HepG2 (cell line): ENCODE measurements at regions not wholly inside any gene's neighbourhood (a gene's known extent, or its start where the extent isn't known, plus 50 kb on each side); places are given as distances from the start of the nearest gene placed in this dataset.

ENCODE experiments used
- ATAC-seq: fragments of 200-7000 bp; cut with Tn5 transposase; 3 replicates; pipeline ENCODE4 v1.9.1; 2020; ENCODE audit warnings: mild to moderate bottlenecking, moderate library complexity
- BruUV-seq: library from RNA; stranded (reverse); fragments of 400-500 nt; replicated peaks from 2 replicates; lab custom pipeline; 2021; lab: Mats Ljungman, UMichigan
- CTCF ChIA-PET: fragments of 300-600 bp; formaldehyde crosslinking; extraction: SDS; loops from one replicate; lab custom pipeline; 2021; ENCODE audit warnings: low total read pairs, inconsistent platforms, low intra/inter-chr PET ratio; lab: Yijun Ruan, JAX
- POLR2A ChIA-PET: fragments of 350-600 bp; sonication (Branson Sonifier 250); formaldehyde crosslinking; loops from one replicate; lab custom pipeline; 2020; ENCODE audit warnings: antibody characterized with exemption, inconsistent platforms; lab: Yijun Ruan, JAX
- DNase-seq: peaks from one replicate; pipeline ENCODE4 v3.0.0-alpha.2; 2015; ENCODE audit warnings: low spot score
- FAIRE-seq: peaks from 3 replicates; lab custom pipeline; 2011; peaks lifted over from hg19 to GRCh38; lab: Jason Lieb, UNC
- H2AFZ ChIP-seq: one replicate; pipeline ENCODE4 v1.6.1; 2011; ENCODE audit warnings: low read length, inconsistent platforms
- H3K27ac ChIP-seq: fragments of 300-600 bp; 3 replicates; pipeline ENCODE4 v1.8.0; 2011; ENCODE audit warnings: mixed run types, mild to moderate bottlenecking, mixed read lengths, low read length, inconsistent platforms; ENCODE audit not compliant: insufficient read depth; ENCODE audit errors: extremely low read length
- H3K27me3 ChIP-seq, 2 experiments: fragments of 200-600 bp in 1 of 2; 2 replicates in 1 of 2; 3 replicates in 1 of 2; pipeline versions ENCODE4 v1.6.0 to v1.8.0; 2011; ENCODE audit warnings: low read length in 2 of 2, mild to moderate bottlenecking in 2 of 2, moderate library complexity in 2 of 2, inconsistent platforms in 1 of 2; ENCODE audit not compliant: insufficient read depth in 2 of 2, control insufficient read depth in 1 of 2
- H3K36me3 ChIP-seq, 2 experiments: fragments of 200-600 bp in 1 of 2; replicated peaks in 1 of 2; 2 replicates in 1 of 2; 3 replicates in 1 of 2; pipeline versions ENCODE4 v1.5.1 to v1.8.0; 2011; ENCODE audit warnings: low read length in 2 of 2, inconsistent platforms in 1 of 2; ENCODE audit not compliant: insufficient read depth in 2 of 2, control insufficient read depth in 1 of 2
- H3K4me1 ChIP-seq: 2 replicates; pipeline ENCODE4 v1.5.1; 2012; ENCODE audit warnings: low read length, inconsistent platforms; ENCODE audit not compliant: insufficient read depth
- H3K4me2 ChIP-seq: 2 replicates; pipeline ENCODE4 v1.6.0; 2011; ENCODE audit warnings: low read depth, low read length, inconsistent platforms
- H3K4me3 ChIP-seq, 3 experiments: fragments of 200-600 bp in 1 of 3; sonication (generic), shearing (Covaris generic) in 1 of 3; replicated peaks in 1 of 3; 2 replicates each; pipeline ENCODE4 v1.5.1; 2011 to 2016; ENCODE audit warnings: low read length in 3 of 3, inconsistent platforms in 2 of 3, low read depth in 2 of 3, mild to moderate bottlenecking in 2 of 3, control low read depth in 1 of 3, mixed read lengths in 1 of 3; ENCODE audit not compliant: insufficient read depth in 1 of 3
- H3K79me2 ChIP-seq: one replicate; pipeline ENCODE4 v1.6.1; 2011; ENCODE audit warnings: low read length, inconsistent platforms; ENCODE audit not compliant: insufficient read depth
- H3K9ac ChIP-seq: 2 replicates; pipeline ENCODE4 v1.6.0; 2011; ENCODE audit warnings: mild to moderate bottlenecking, low read depth, low read length, inconsistent platforms; ENCODE audit not compliant: insufficient read depth
- H3K9me3 ChIP-seq: 2 replicates; pipeline ENCODE4 v1.5.1; 2012; ENCODE audit warnings: mild to moderate bottlenecking, low read length
- H4K20me1 ChIP-seq: 2 replicates; pipeline ENCODE4 v1.6.0; 2011; ENCODE audit warnings: inconsistent platforms, mild to moderate bottlenecking, low read length, moderate library complexity; ENCODE audit not compliant: insufficient read depth
- BRF2 ChIP-seq: sonication (generic); formaldehyde crosslinking; IDR thresholded peaks from 2 replicates; pipeline ENCODE4 v1.8.1; 2022; ENCODE audit warnings: mild to moderate bottlenecking, missing genetic modification reagents
- CCDC6 ChIP-seq: sonication (generic); formaldehyde crosslinking; IDR thresholded peaks from 2 replicates; pipeline ENCODE4 v1.8.1; 2022; ENCODE audit warnings: mild to moderate bottlenecking, missing genetic modification reagents, moderate library complexity
- CEBPG ChIP-seq: IDR thresholded peaks from 2 replicates; pipeline ENCODE4 v1.6.1; 2016
- GTF3A ChIP-seq: sonication (generic); formaldehyde crosslinking; conservative IDR thresholded peaks from 2 replicates; pipeline ENCODE4 v1.4.0; 2020; ENCODE audit warnings: mild to moderate bottlenecking, missing genetic modification reagents
- HHEX ChIP-seq: IDR thresholded peaks from 2 replicates; pipeline ENCODE4 v1.6.1; 2016; ENCODE audit warnings: control low read depth
- KLF13 ChIP-seq: sonication (generic); formaldehyde crosslinking; IDR thresholded peaks from 2 replicates; pipeline ENCODE4 v1.4.0; 2020; ENCODE audit warnings: mild to moderate bottlenecking, missing genetic modification reagents
- KLF9 ChIP-seq: IDR thresholded peaks from 2 replicates; pipeline ENCODE4 v1.6.1; 2016; ENCODE audit warnings: low read depth
- MBNL3 ChIP-seq: fragments of 250-450 bp; sonication (Bioruptor Pico); conservative IDR thresholded peaks from 2 replicates; pipeline ENCODE4 v1.8.0; 2022; ENCODE audit warnings: mild to moderate bottlenecking, inconsistent platforms
- ONECUT2 ChIP-seq: sonication (generic); formaldehyde crosslinking; IDR thresholded peaks from 2 replicates; pipeline ENCODE4 v1.4.0; 2020; ENCODE audit warnings: missing genetic modification reagents
- PHF8 ChIP-seq: sonication (generic); formaldehyde crosslinking; IDR thresholded peaks from 2 replicates; pipeline ENCODE4 v1.5.0; 2020; ENCODE audit warnings: missing genetic modification reagents
- POLR2A ChIP-seq, 2 experiments: IDR thresholded peaks; 2 replicates each; pipeline ENCODE4 v1.6.1; 2011; ENCODE audit warnings: low read depth in 2 of 2, low read length in 2 of 2, mild to moderate bottlenecking in 1 of 2, moderate library complexity in 1 of 2; ENCODE audit not compliant: insufficient read depth in 1 of 2
- ZFP82 ChIP-seq: sonication (generic); formaldehyde crosslinking; IDR thresholded peaks from 2 replicates; pipeline ENCODE4 v1.5.1; 2020; ENCODE audit warnings: mild to moderate bottlenecking, missing genetic modification reagents, borderline replicate concordance
- ZNF12 ChIP-seq: sonication (generic); formaldehyde crosslinking; IDR thresholded peaks from 2 replicates; pipeline ENCODE4 v1.5.0; 2020; ENCODE audit warnings: missing genetic modification reagents
- ZNF609 ChIP-seq: sonication (generic); formaldehyde crosslinking; IDR thresholded peaks from 2 replicates; pipeline ENCODE4 v1.4.0; 2020; ENCODE audit warnings: mild to moderate bottlenecking, missing genetic modification reagents, borderline replicate concordance
- ZNF672 ChIP-seq: sonication (generic); formaldehyde crosslinking; IDR thresholded peaks from 2 replicates; pipeline ENCODE4 v1.8.1; 2022; ENCODE audit warnings: missing genetic modification reagents
- ZNF761 ChIP-seq: sonication (generic); formaldehyde crosslinking; conservative IDR thresholded peaks from 2 replicates; pipeline ENCODE4 v1.4.0; 2020; ENCODE audit warnings: mild to moderate bottlenecking, missing genetic modification reagents
- ZSCAN22 ChIP-seq: sonication (generic); formaldehyde crosslinking; IDR thresholded peaks from 2 replicates; pipeline ENCODE4 v1.4.0; 2020; ENCODE audit warnings: mild to moderate bottlenecking, missing genetic modification reagents
- WGBS: methylation state at CpG from one replicate; pipeline ENCODE4 v1.1.6; 2017; ENCODE audit warnings: low lambda C conversion rate; 5-methylcytosine and 5-hydroxymethylcytosine counted together
- in situ Hi-C: cut with HindIII; loops from 2 replicates; pipeline ENCODE4 v1.10.0; 2017; ENCODE audit warnings: low pct_unique_long_range_greater_than_20kb; ENCODE audit not compliant: extremely low pct_ligation_motif_present
- intact Hi-C: fragments of 100-400 bp; cut with micrococcal nuclease; formaldehyde crosslinking; loops from one replicate; pipeline ENCODE4 v1.10.0; 2022; ENCODE audit not compliant: unreplicated experiment

GRCh38 chr6:148226284-148226683 lies 116.4 kb upstream of the SASH1 start (continued):
- TF ChIP-seq ZNF609 (no peak), KLF9 (no peak), CEBPG (CRISPR knock-in tag) (no peak), POLR2A (IDR thresholded peaks at IDR 0.05; ENCODE audit: insufficient read depth in 1 of 2, low read depth in 2 of 2, low read length in 2 of 2) (no peak), ONECUT2 (CRISPR knock-in tag) (no peak), ZNF672 (no peak), CCDC6 (CRISPR knock-in tag) (no peak), KLF13 (CRISPR knock-in tag) (no peak)

GRCh38 chr6:148231572-148231971 lies 111.1 kb upstream of the SASH1 start:
- ATAC-seq = no peak
- Histone ChIP-seq H3K36me3 (no peaks in the 10 kb centered on the region), H3K4me1 (peaks cover 10% of the 10 kb centered on the region), H3K27me3 (0 out of 5 replicates have a peak, but pooled peaks cover 0 to 2% of the 10 kb centered on the region in 2 experiments), H3K4me2 (no peak overlapping the region), H2AFZ (no peak overlapping the region), H3K27ac (no peak overlapping the region), H3K9ac (no peak overlapping the region), H3K79me2 (no peaks in the 10 kb centered on the region), H4K20me1 (no peaks in the 10 kb centered on the region), H3K9me3 (no peaks in the 10 kb centered on the region), H3K4me3 (no peak overlapping the region)
- in situ Hi-C loops = no loop called here
- no peak for FAIRE-seq
- intact Hi-C loops = no loop called here
- POLR2A ChIA-PET = no interaction called here
- no TSS peak for BruUV-seq
- TF ChIP-seq PHF8 (CRISPR knock-in tag) (no peak), HHEX (CRISPR knock-in tag) (no peak), ZSCAN22 (CRISPR knock-in tag) (no peak), ZNF12 (CRISPR knock-in tag) (no peak), ZFP82 (CRISPR knock-in tag) (no peak), GTF3A (CRISPR knock-in tag) (no peak), BRF2 (CRISPR knock-in tag) (no peak), MBNL3 (CRISPR knock-in tag) (no peak), ZNF761 (CRISPR knock-in tag) (no peak)
- 37% methylated on average over 4 of the region's 4 CpGs for WGBS
- CTCF ChIA-PET = no interaction called here
- no peak for DNase-seq
